ENCODE measurements at regions not wholly inside any gene's neighbourhood (a gene's known extent, or its start where the extent isn't known, plus 50 kb on each side); places are given as distances from the start of the nearest gene placed in this dataset.

DNA sequence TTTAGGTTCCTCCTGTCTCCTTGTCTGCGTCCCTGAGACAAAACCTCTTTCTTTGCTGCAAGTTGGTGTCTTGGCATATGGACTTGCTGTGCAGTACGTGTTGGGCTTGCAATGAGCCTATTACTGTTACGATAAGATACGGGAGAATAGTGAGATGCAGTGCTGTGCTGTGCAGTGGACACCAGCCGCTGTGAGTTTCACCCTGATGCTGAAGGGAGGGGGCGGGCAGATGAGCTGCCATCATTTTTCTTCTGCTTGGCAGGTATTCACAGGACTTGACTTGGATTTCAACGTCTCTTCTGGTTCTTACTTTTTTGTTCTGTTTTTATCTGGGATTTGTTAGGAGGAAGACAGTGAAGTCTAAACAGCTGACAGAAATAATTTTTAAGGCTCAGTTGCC is 257.1 kb upstream of the PITRM1 start:
- TF ChIP-seq CTCF (IDR thresholded peaks at IDR 0.05; ENCODE audit: low read depth, low read length, poor library complexity, severe bottlenecking): no peak
- TF ChIP-seq EZH2phosphoT487 (IDR thresholded peaks at IDR 0.05; ENCODE audit: borderline replicate concordance, low read length): no peak
